Naive thymus-derived CD8-positive, alpha-beta T cell (primary cell): ENCODE measurements at regions not wholly inside any gene's neighbourhood (a gene's known extent, or its start where the extent isn't known, plus 50 kb on each side); places are given as distances from the start of the nearest gene placed in this dataset.

ENCODE experiments used
- ATAC-seq, 2 donors: fragments of 150-1000 bp; cut with Tn5 transposase in 1 of 2; sonication (Bioruptor Pico), chemical (Tn5 transposase) in 1 of 2; 1 replicate in 1 of 2; 2 replicates in 1 of 2; pipeline ENCODE4 v1.10.0; 2021; ENCODE audit warnings: mild to moderate bottlenecking in 2 of 2, moderate library complexity in 2 of 2
- POLR2A ChIA-PET: fragments of 350-600 bp; sonication (Branson Sonifier 250); formaldehyde crosslinking; loops from one replicate; lab custom pipeline; 2021; ENCODE audit warnings: antibody characterized with exemption; lab: Charles Lee
- DNase-seq, 10 donors: peaks; one replicate each; pipeline versions ENCODE4 v3.0.0 to v3.0.0-alpha.2; 2020 to 2022
- H3K27ac Mint-ChIP-seq, 10 donors: one replicate each; pipeline ENCODE4 v1.8.0; 2020 to 2022; ENCODE audit warnings: mild to moderate bottlenecking in 10 of 10, mixed read lengths in 10 of 10, moderate library complexity in 4 of 10, inconsistent platforms in 1 of 10
- H3K27me3 Mint-ChIP-seq, 5 donors: one replicate each; pipeline ENCODE4 v1.8.0; 2021 to 2022; ENCODE audit warnings: mixed read lengths in 5 of 5
- H3K36me3 Mint-ChIP-seq, 3 donors: one replicate each; pipeline ENCODE4 v1.8.0; 2020 to 2022; ENCODE audit warnings: mixed read lengths in 3 of 3, mild to moderate bottlenecking in 2 of 3, inconsistent platforms in 1 of 3
- H3K4me1 Mint-ChIP-seq, 4 donors: one replicate each; pipeline ENCODE4 v1.8.0; 2021 to 2022; ENCODE audit warnings: mixed read lengths in 4 of 4
- H3K4me3 Mint-ChIP-seq, 10 donors: one replicate each; pipeline ENCODE4 v1.8.0; 2020 to 2022; ENCODE audit warnings: mild to moderate bottlenecking in 10 of 10, mixed read lengths in 10 of 10, moderate library complexity in 6 of 10, inconsistent platforms in 1 of 10
- H3K9me3 Mint-ChIP-seq, 9 donors: one replicate each; pipeline ENCODE4 v1.8.0; 2020 to 2022; ENCODE audit warnings: mixed read lengths in 9 of 9, mild to moderate bottlenecking in 3 of 9, inconsistent platforms in 1 of 9, moderate library complexity in 1 of 9

GRCh38 chr6:109301418-109301817 is 80.8 kb downstream of the CD164 start:
- no peak for ATAC-seq
- POLR2A ChIA-PET: no interaction called here
- DNase-seq: no peak
- Mint-ChIP-seq H3K4me3 (no peak overlapping the region), H3K36me3 (no peaks in the 10 kb centered on the region), H3K9me3 (no peaks in the 10 kb centered on the region), H3K27ac (no peak overlapping the region), H3K27me3 (peaks cover 0 to 9% (median 6%) of the 10 kb centered on the region in 5 donors), H3K4me1 (peaks cover 0 to 25% (median 0%) of the 10 kb centered on the region in 4 donors)

GRCh38 chr6:109300874-109301273 is 81.4 kb downstream of the CD164 start:
- peak overlapping the region in 1 of 10 donors; percentile 75 for H3K27ac Mint-ChIP-seq
- no peaks in the 10 kb centered on the region for H3K36me3 Mint-ChIP-seq
- H3K27me3 Mint-ChIP-seq: peaks cover 0 to 9% (median 6%) of the 10 kb centered on the region in 5 donors
- H3K4me1 Mint-ChIP-seq: peaks cover 0 to 25% (median 0%) of the 10 kb centered on the region in 4 donors
- POLR2A ChIA-PET: no interaction called here
- ATAC-seq (no peak), DNase-seq (no peak)
- no peaks in the 10 kb centered on the region for H3K9me3 Mint-ChIP-seq
- H3K4me3 Mint-ChIP-seq: no peak overlapping the region

- Mint-ChIP-seq H3K36me3 (no peaks in the 10 kb centered on the region), H3K27ac (no peak overlapping the region), H3K4me3 (no peak overlapping the region), H3K27me3 (peaks cover 0 to 9% (median 6%) of the 10 kb centered on the region in 5 donors), H3K4me1 (peaks cover 0 to 20% (median 0%) of the 10 kb centered on the region in 4 donors), H3K9me3 (no peaks in the 10 kb centered on the region)
- ATAC-seq (no peak), DNase-seq (no peak)
- POLR2A ChIA-PET: no interaction called here
These were observed 82.3 kb downstream of the CD164 start for GRCh38 chr6:109299776-109300564.

GRCh38 chr6:109299265-109299607 is 83.0 kb downstream of the CD164 start:
- H3K27me3 Mint-ChIP-seq: peaks cover 0 to 9% (median 6%) of the 10 kb centered on the region in 5 donors
- no peak overlapping the region for H3K27ac Mint-ChIP-seq
- no peaks in the 10 kb centered on the region for H3K9me3 Mint-ChIP-seq
- no peak overlapping the region for H3K4me3 Mint-ChIP-seq
- peaks cover 0 to 13% (median 0%) of the 10 kb centered on the region in 4 donors for H3K4me1 Mint-ChIP-seq
- ATAC-seq: no peak
- H3K36me3 Mint-ChIP-seq: no peaks in the 10 kb centered on the region
- no peak for DNase-seq
- POLR2A ChIA-PET: no interaction called here

- H3K4me3 Mint-ChIP-seq: no peak overlapping the region
- H3K27me3 Mint-ChIP-seq: peaks cover 0 to 9% (median 6%) of the 10 kb centered on the region in 5 donors
- ATAC-seq: no peak
- peaks cover 0 to 11% (median 0%) of the 10 kb centered on the region in 4 donors for H3K4me1 Mint-ChIP-seq
- DNase-seq: no peak
- H3K9me3 Mint-ChIP-seq: no peaks in the 10 kb centered on the region
- POLR2A ChIA-PET: no interaction called here
- H3K36me3 Mint-ChIP-seq: no peaks in the 10 kb centered on the region
- no peak overlapping the region for H3K27ac Mint-ChIP-seq
These were observed 83.5 kb downstream of the CD164 start for GRCh38 chr6:109298605-109299264.

- Mint-ChIP-seq H3K9me3 (no peaks in the 10 kb centered on the region), H3K27me3 (peaks cover 0 to 9% (median 6%) of the 10 kb centered on the region in 5 donors), H3K27ac (no peak overlapping the region), H3K4me3 (no peak overlapping the region), H3K36me3 (no peaks in the 10 kb centered on the region), H3K4me1 (peaks cover 0 to 7% (median 0%) of the 10 kb centered on the region in 4 donors)
- ATAC-seq (no peak), DNase-seq (no peak)
- POLR2A ChIA-PET: no interaction called here
These were observed 84.7 kb downstream of the CD164 start for GRCh38 chr6:109297406-109298110.

- DNase-seq (no peak), ATAC-seq (no peak)
- POLR2A ChIA-PET: interaction anchor here (0.7 kb wide), 1 partner anchor 85 kb away, joined by 3 read pairs; the partner anchor contains the start of gene CD164
- Mint-ChIP-seq H3K27me3 (peaks cover 0 to 9% (median 6%) of the 10 kb centered on the region in 5 donors), H3K27ac (peak overlapping the region in 2 of 10 donors; percentile 2 to 10), H3K36me3 (no peaks in the 10 kb centered on the region), H3K4me3 (no peak overlapping the region), H3K9me3 (no peaks in the 10 kb centered on the region), H3K4me1 (peaks cover 0 to 7% (median under 1%) of the 10 kb centered on the region in 4 donors)
These were observed 85.3 kb downstream of the CD164 start for GRCh38 chr6:109296971-109297372.

GRCh38 chr6:109296452-109296851 is 85.8 kb downstream of the CD164 start:
- ATAC-seq (no peak), DNase-seq (no peak)
- peaks cover 0 to 9% (median 7%) of the 10 kb centered on the region in 5 donors for H3K27me3 Mint-ChIP-seq
- no peaks in the 10 kb centered on the region for H3K36me3 Mint-ChIP-seq
- H3K27ac Mint-ChIP-seq: peak overlapping the region in 1 of 10 donors; percentile 2
- H3K4me3 Mint-ChIP-seq: no peak overlapping the region
- POLR2A ChIA-PET: interaction anchor here (0.7 kb wide), 1 partner anchor 86 kb away, joined by 3 read pairs; the partner anchor contains the start of gene CD164
- H3K9me3 Mint-ChIP-seq: no peaks in the 10 kb centered on the region
- peaks cover 0 to 7% (median 3%) of the 10 kb centered on the region in 4 donors for H3K4me1 Mint-ChIP-seq

- DNase-seq: no peak
- peaks cover 0 to 8% (median 7%) of the 10 kb centered on the region in 5 donors for H3K27me3 Mint-ChIP-seq
These were observed 86.5 kb downstream of the CD164 start for GRCh38 chr6:109295774-109296156.

GRCh38 chr6:109295109-109295773 is 87.0 kb downstream of the CD164 start:
- Mint-ChIP-seq H3K27ac (no peak overlapping the region), H3K4me1 (peaks cover 0 to 5% (median 2%) of the 10 kb centered on the region in 4 donors)

More at GRCh38 chr6:109295774-109296156, 86.5 kb downstream of the CD164 start:
- Mint-ChIP-seq H3K36me3 (no peaks in the 10 kb centered on the region), H3K4me3 (no peak overlapping the region), H3K27ac (no peak overlapping the region), H3K9me3 (no peaks in the 10 kb centered on the region), H3K4me1 (peaks cover 0 to 7% (median 3%) of the 10 kb centered on the region in 4 donors)
- no peak for ATAC-seq
- POLR2A ChIA-PET: no interaction called here

GRCh38 chr6:109292983-109293586 is 89.2 kb downstream of the CD164 start:
- H3K27ac Mint-ChIP-seq: no peak overlapping the region
- no peaks in the 10 kb centered on the region for H3K9me3 Mint-ChIP-seq
- no peak overlapping the region for H3K4me3 Mint-ChIP-seq
- POLR2A ChIA-PET: no interaction called here
- no peak for DNase-seq
- no peak for ATAC-seq
- no peaks in the 10 kb centered on the region for H3K36me3 Mint-ChIP-seq
- H3K27me3 Mint-ChIP-seq: peaks cover 0 to 10% (median 5%) of the 10 kb centered on the region in 5 donors
- peaks cover 0 to 5% (median 2%) of the 10 kb centered on the region in 4 donors for H3K4me1 Mint-ChIP-seq

More at GRCh38 chr6:109295109-109295773, 87.0 kb downstream of the CD164 start:
- DNase-seq (no peak), ATAC-seq (no peak)
- H3K9me3 Mint-ChIP-seq: no peaks in the 10 kb centered on the region
- no peak overlapping the region for H3K4me3 Mint-ChIP-seq
- no peaks in the 10 kb centered on the region for H3K36me3 Mint-ChIP-seq
- peaks cover 0 to 8% (median 7%) of the 10 kb centered on the region in 5 donors for H3K27me3 Mint-ChIP-seq
- POLR2A ChIA-PET: no interaction called here

GRCh38 chr6:109292420-109292819 is 89.8 kb downstream of the CD164 start:
- Mint-ChIP-seq H3K4me3 (no peak overlapping the region), H3K27me3 (peaks cover 0 to 14% (median 5%) of the 10 kb centered on the region in 5 donors), H3K36me3 (no peaks in the 10 kb centered on the region), H3K9me3 (no peaks in the 10 kb centered on the region), H3K27ac (peak overlapping the region in 1 of 10 donors; percentile 20), H3K4me1 (peaks cover 0 to 7% (median 2%) of the 10 kb centered on the region in 4 donors)
- POLR2A ChIA-PET: no interaction called here
- DNase-seq: no peak
- no peak for ATAC-seq
